NCI-H2227 treated with DMSO at 0.1 percent for 48 hours (cell line): ENCODE measurements at regions not wholly inside any gene's neighbourhood (a gene's known extent, or its start where the extent isn't known, plus 50 kb on each side); places are given as distances from the start of the nearest gene placed in this dataset.
"Not testable (repeated sequence)": the region's sequence is repeated elsewhere in the genome, so short reads cannot be mapped to it uniquely, and the experiment has no call there.

ENCODE experiments used
- DNase-seq: peaks from one replicate; lab custom pipeline; 2025; lab: John Stamatoyannopoulos, UW

- no peak for DNase-seq
These were observed 104.8 kb upstream of the TLL1 start for GRCh38 chr4:165768281-165768680.

- no peak for DNase-seq
These were observed 98.7 kb upstream of the TLL1 start for GRCh38 chr4:165774326-165774725.

- DNase-seq, result no peak
These were observed 92.9 kb upstream of the TLL1 start for GRCh38 chr4:165779950-165780670.

- DNase-seq, result no peak
These were observed 92.3 kb upstream of the TLL1 start for GRCh38 chr4:165780735-165781134.

GRCh38 chr4:165782623-165783022 lies 90.4 kb upstream of the TLL1 start:
- no peak for DNase-seq

DNA sequence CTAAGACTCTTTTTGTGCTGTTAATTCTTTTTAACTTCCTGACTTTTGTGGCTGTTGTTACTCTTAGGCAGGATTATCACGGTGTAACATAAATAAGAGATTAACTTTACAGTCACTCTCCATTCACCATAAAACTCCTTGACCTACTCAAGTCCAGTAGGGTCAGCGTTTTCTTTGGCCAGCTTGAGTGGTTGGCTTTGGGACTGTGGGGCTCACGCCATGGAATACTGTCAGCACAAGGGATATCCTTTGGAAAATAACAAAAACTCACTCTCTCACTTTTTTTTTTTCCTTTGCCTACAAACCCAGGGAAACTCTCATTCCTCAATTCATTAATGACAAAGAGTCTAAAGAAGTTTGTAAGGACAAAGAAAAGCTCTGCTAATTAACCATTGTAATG lies 89.4 kb upstream of the TLL1 start:
- no peak for DNase-seq

- DNase-seq, result no peak
These were observed 88.4 kb upstream of the TLL1 start for GRCh38 chr4:165784672-165785071.

DNA sequence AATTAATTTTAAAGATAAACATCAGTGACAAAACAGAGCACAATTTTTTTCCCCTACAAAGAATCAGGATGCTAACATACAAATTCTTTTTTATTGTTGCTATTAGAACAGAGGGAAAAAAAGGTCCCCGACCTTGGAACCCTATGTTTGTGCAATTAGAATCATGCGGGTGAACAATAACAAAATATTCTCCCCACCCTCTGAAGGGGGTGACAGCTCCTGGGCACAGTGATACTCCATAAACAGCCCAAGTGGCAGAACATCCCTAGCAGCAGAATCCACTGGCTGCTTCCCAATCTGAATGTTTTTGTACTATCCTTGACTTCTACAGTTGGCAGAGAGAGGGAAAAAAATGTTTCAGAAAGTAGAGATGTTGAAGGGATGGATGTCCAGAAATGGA lies 87.7 kb upstream of the TLL1 start:
- DNase-seq, result no peak

DNA sequence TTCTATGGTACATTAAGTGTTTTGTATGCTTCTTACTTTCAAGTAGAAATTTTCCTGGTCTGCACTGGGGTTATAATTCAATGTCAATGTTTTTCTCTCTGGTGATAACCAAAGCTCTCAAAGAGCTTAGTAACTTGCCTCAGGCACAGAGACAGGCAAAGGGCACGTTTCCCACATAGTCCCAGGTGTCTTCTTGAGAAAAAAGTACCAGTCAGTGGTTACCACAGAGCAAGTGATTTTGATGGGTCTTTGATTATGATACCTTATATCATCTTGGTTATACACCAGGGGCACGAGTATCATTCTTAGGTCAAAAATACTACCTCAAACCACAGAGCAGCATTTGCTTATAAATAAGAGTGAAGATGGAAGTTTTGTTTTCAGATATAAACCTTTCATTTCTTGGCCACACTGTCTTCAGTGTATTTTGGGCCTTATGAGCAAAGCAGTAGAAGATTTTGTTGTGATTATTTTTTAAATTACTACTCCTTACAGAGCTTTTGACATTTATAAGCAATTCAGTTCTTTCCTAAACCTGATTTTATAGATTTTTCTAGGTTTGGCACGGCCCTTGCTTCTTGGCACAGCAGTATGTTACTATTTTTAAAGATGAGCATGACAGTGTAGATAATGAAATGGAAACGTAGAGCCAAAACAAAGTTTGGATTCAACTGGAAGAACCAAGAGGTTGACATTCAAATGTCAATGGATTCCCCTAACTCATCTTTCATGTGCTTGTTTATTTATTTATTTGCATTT lies 85.3 kb upstream of the TLL1 start:
- DNase-seq, result no peak

- no peak for DNase-seq
These were observed 84.2 kb upstream of the TLL1 start for GRCh38 chr4:165788686-165789463.

GRCh38 chr4:165793236-165793635 lies 79.8 kb upstream of the TLL1 start:
- DNase-seq, result no peak

- DNase-seq, result no peak
These were observed 78.2 kb upstream of the TLL1 start for GRCh38 chr4:165794834-165795233.

DNA sequence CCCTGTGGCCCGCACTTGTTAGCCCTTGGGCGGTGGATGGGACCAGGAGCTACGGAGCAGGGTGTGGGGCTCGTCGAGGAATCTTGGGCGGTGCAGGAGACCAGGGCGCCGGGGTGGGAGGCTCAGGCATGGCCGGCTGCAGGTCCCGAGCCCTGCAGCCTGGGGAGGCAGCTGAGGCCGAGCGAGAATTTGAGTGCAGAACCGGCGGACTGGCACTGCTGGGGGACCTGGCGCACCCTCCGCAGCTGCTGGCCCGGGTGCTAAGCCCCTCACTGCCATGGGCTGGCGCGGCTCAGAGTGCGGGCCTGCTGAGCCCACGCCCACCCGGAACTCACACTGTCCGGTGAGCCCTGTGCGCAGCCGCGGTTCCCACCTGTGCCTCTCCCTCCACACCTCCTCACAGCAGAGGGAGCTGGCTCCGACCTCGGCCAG lies 73.6 kb upstream of the TLL1 start:
- DNase-seq, result no peak

- DNase-seq, result no peak
These were observed 70.6 kb upstream of the TLL1 start for GRCh38 chr4:165802452-165802851.

- DNase-seq, result no peak
These were observed 70.0 kb upstream of the TLL1 start for GRCh38 chr4:165803005-165803404.

GRCh38 chr4:165805406-165805805 lies 67.6 kb upstream of the TLL1 start:
- no peak for DNase-seq

DNA sequence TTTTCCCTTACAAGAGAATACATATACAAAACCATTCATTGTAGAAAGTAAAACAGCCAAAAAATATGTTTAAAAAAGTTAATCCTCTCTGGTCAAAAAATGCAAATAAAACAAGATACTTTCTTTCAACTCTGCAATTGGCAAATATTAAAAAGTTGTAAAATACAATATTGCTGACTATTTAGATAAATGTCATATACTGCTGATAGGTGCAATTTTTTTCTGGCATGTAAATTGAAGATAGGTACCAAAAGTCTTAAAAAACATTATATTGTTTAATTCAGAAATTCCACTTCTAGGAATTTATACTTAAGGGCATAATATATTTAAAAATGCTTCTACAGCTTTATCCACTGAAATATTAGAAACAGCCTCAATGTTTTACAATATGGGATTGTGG lies 66.4 kb upstream of the TLL1 start:
- DNase-seq, result no peak

DNA sequence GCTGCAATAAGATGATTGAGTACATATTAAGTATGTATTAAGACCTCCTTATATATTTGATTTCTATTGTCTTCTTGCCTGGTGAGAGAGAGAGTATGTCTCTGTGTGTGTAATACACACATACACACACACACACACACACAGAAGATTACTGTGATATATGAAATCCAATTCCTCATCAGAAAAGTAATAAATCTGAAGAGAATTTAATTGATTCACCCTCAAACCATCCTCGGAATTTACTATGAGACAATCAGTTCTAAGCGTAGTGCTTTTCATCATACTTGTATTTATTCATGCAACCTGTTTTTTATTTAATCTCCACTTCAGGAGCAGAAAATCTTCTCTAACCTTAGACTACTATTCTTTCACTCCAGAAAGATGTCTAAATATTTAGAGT lies 62.3 kb upstream of the TLL1 start:
- no peak for DNase-seq

GRCh38 chr4:165813606-165814005 lies 59.4 kb upstream of the TLL1 start:
- DNase-seq, result no peak

- no peak for DNase-seq
These were observed 58.6 kb upstream of the TLL1 start for GRCh38 chr4:165814256-165815020.

DNA sequence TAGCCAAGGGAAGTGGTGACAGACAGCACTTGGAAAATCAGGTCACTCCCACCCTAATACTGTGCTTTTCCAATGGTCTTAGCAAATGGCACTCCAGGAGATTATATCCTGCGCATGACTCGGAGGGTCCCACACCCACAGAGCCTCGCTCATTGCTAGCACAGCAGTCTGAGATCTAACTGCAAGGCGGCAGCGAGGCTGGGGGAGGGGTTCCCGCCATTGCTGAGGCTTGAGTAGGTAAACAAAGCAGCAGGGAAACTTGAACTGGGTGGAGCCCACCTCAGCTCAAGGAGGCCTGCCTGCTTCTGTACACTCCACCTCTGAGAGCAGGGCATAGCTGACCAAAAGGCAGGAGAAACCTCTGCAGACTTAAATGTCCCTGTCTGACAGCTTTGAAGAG lies 53.9 kb upstream of the TLL1 start:
- not testable (repeated sequence) for DNase-seq
